Left colon (tissue), 2 donors: ENCODE measurements at regions not wholly inside any gene's neighbourhood (a gene's known extent, or its start where the extent isn't known, plus 50 kb on each side); places are given as distances from the start of the nearest gene placed in this dataset.
A peak's percentile ranks its signal among the peaks of the same experiment; 100 is the strongest.
"Not testable (repeated sequence)": the region's sequence is repeated elsewhere in the genome, so short reads cannot be mapped to it uniquely, and the experiment has no call there.

ENCODE experiments used
- ATAC-seq: fragments of 200-7000 bp; cut with Tn5 transposase; one replicate; pipeline ENCODE4 v1.9.1; 2020; ENCODE audit warnings: mild to moderate bottlenecking, moderate library complexity
- DNase-seq, 2 donors: peaks; one replicate each; pipeline ENCODE4 v3.0.0-alpha.2; 2020
- intact Hi-C, 2 donors: fragments of 100-400 bp; cut with DNase I in 1 of 2; cut with micrococcal nuclease in 1 of 2; formaldehyde crosslinking; loops; one replicate each; pipeline versions ENCODE4 v1.11.2 to v1.14.0; 2022; cut with DNase I, micrococcal nuclease
- donor health status: DM: no; HTN: no; CAD: no.
- donor health status: DM: yes; HTN: yes; CAD: no.

DNA sequence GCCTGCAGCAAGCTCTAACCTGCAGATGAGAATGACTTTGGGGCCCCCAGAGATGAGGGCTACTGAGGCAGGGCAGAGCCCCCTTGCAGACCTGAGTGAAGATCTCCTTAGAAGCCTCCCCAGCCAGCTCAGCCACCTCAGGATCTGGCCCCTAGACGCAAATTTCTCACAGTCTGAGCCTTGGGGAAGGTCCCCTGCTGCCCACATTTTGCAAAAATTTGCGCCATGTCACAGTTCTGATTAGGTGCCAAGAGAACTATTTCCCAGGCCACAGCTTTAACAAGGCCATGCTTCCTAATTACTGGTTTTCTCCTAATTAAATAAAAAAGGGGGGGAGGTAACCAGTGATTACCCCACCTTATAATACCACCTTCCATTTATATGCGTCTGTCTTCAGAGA lies 81.0 kb upstream of the HES1 start:
- no peak for DNase-seq
- intact Hi-C loops, result no loop called here
- ATAC-seq, result no peak

DNA sequence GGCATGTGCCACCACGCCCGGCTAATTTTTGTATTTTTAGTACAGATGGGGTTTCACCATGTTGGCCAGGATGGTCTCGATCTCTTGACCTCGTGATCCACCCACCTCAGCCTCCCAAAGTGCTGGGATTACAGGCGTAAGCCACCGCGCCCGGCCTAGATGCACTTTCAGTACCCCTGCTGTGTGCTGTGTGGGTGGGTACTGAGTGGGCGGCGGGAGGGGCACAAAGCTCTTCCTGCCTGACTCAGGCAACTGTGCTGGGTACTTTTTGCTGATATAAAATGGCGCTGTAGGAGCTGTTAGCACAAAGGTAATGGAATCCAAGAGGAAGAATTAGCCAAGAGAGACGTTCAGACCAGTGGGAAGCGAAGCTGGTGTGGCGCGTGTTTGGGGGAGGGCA lies 79.6 kb upstream of the HES1 start:
- DNase-seq, intact Hi-C loops, ATAC-seq: not testable (repeated sequence)

DNA sequence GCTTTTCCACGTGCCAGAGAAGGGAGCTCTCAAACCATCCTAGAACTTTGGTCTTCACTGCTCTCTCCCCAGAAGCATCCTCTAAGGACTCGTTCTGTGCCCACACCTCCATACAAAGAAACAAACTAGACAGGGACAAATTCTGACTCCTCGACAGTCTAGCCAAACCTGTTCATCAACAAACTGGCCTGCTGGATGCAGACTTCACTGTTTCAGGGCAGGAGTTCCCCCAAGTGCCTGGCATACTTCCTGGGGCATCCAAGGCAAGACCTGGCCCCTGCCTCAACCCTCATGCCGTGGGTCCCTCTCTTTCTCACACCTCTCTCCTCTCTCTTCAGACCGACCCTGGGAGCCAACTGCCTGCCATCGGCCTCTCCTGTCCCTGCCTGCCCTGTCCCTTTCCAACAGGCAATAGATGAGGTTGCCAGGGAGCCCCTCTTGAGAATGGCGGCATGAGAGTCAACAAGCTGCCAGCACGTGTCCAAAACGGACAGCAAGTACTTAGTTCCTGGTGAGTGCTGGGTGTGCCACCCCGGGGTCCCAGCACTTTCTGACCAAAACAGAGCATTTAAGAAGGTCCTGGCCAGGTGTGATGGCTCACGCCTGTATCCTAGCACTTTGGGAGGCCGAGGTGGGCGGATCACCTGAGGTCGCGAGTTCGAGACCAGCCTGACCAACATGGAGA lies 79.1 kb upstream of the HES1 start:
- DNase-seq (no peak), ATAC-seq (peak; percentile 6)
- intact Hi-C loops, result no loop called here

DNA sequence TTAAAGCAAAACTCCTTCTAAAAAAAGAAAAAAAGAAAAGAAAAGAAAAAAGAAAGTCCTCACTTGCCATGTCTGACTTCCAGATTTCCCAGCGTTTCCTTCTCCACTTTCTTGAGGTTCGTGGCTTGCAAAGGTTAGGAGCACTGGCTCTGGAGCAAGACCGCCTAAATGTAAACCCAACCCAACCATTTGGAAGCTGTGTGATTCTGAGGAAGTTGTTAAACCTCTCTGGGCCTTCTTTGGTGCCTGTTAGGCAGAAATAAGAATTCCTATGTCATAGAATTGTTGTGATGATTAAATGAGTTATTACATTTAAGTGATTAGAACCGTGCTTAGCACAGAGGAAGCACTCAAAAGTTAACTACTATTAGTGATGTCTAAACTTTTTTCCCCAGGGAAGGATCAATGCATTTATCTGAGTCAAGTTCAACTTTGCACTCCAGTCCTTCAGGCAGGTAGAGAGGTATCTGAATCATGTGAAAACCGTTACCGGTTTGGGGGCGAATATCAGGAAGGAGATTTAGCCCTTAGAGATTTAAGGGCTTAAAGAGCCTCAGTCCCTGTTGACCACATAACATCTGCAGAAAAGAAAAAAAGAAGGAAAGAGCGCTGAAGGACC lies 78.3 kb upstream of the HES1 start:
- intact Hi-C loops, result no loop called here
- DNase-seq (no peak), ATAC-seq (no peak)

DNA sequence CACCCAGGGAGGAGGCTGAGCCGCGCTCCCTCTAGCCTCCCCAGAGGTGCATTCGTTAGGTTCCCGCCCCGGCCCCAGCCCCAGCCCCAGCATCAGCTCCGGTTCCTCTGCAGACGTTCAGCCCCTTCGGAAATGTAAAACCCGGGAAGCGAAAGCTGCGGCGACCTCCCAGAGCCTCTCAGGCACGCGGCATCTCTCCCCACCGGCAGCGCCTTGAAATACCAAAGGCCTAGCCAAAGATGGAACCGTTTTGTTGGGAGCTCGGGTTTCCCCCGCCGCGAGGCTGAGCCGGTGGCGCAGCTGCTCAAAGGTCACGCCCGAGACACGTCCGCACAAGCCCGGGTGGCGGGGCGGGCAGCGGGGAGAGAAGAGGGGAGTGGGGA lies 77.8 kb upstream of the HES1 start:
- intact Hi-C loops, result no loop called here
- peak; percentile 81 for ATAC-seq

DNA sequence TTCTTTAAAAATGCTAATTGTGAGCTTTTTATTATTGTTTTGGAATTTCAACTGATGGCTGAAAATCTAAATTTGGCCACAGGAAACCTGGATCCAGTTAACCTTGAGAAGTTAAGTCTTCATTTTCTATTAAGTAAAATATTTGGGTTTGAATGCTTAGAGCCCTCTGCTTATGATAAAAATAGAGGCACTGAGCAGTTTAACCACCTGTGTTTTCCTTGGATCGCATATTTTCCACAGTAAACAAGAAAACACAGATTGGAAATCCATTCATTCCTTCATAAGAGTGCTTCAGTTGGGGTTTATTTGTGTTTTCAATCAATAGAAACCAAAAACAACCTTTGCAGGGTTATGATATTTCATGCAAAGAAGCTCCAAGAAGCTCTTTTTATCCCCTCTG lies 77.2 kb upstream of the HES1 start:
- intact Hi-C loops, result no loop called here
- no peak for DNase-seq
- no peak for ATAC-seq

More for the DNA sequence above, 77.8 kb upstream of the HES1 start:
- peak; percentile 67 to 68 for DNase-seq

DNA sequence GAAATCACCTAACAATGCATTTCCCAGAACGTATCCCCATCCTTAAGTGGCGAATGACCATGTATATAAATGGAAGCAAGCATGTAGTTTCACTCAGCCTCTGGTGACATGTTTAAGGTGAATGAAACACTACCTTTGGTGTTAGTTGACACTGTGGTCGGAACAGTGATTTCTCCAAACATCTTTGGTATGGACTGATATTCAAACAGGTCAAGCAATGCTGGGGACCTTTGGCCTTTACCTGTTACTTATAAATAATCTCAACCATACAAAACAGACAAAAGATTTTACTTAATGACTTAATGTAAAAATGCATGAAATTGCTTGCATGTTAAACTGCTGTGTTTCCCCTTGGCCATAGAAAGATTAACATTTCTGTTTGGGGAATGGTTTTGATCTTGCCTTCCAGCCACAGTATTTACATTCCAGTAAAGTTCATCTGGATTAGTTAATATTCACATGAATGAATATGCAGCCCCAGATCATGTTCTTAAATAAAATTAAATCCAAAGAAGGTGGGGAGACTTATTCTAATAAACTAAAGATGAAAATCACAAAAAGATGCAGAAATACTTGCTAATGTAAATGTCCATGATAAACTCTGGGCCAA lies 74.4 kb upstream of the HES1 start:
- DNase-seq (no peak), ATAC-seq (no peak)
- intact Hi-C loops, result no loop called here

DNA sequence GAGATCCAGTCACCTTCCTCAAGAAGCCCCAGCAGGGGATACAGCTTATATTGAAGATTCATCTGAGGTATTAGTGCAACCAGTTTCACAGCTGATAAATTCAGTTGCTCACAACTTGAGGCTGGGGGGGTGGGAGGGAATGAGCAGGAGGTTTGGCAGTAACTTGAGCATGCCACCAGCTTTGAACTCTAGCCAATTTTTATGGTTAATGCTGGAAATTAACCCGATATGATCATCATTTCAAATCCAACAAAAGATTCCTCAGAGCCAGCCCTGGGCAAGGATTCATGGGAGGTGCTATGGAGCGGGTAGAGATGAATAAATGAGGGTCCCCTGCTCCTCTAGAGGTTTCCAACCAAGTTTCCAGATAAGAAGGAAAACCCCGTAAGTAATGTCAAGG lies 73.1 kb upstream of the HES1 start:
- DNase-seq (no peak), ATAC-seq (no peak)
- intact Hi-C loops, result no loop called here

DNA sequence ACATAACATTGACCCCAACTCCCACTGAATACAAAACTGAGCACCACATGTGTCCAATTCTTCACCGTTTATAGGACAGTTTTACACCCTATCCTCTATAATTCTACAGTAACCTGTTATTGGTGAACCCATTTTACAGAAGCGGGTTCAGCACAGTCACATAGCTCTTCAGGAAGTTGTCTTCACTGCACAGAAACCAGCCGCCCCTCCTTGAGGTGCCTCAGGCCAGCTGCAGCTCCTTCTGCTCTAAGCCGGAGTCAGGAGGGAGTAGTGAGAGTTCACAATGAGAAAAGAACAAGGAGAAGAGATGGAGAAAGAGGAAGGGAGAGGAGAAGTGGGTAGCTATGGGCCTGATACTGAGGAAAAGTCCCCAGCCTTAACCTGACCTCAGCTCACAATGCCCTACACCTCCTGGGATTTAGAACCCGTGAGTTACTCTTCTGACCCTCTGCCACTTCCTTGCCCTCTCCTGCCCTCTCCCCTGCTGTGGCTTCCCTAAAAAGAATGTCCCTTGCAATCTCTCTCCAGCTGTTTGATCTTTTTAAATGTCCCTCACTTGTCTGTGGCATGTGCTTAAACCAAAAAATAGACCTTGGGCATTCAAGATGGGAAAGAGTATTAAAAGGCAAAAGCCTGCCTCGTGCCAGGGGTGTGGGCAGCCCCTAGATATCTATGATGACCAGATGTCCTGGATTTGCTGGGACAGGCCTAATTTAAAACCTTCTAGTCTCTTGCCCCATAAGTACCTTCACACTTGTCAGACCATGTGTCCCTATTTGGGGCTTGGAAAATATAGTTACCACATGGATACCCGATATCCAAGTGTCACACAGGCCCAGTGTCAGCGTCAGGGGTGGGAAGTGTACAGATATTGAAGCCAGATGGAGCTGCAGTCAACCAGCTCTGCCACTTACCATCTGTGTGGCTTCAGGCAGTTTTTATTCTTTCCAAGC lies 71.3 kb upstream of the HES1 start:
- intact Hi-C loops, result no loop called here
- ATAC-seq, result no peak
- no peak for DNase-seq

DNA sequence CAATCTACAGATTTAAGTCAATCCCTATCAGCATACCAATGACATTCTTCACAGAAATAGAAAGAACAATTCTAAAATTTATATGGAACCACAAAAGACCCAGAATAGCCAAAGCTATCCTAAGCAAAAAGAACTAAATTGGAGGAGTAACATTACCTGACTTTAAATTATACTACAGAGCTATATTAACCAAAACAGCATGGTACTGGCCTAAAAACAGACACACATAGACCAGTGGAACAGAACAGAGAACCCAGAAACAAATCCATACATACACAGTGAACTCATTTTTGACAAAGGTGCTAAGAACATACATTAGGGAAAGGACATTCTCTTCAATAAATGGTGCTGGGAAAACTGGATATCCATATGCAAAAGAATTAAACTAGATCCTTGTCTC lies 68.6 kb upstream of the HES1 start:
- DNase-seq, ATAC-seq: not testable (repeated sequence)

DNA sequence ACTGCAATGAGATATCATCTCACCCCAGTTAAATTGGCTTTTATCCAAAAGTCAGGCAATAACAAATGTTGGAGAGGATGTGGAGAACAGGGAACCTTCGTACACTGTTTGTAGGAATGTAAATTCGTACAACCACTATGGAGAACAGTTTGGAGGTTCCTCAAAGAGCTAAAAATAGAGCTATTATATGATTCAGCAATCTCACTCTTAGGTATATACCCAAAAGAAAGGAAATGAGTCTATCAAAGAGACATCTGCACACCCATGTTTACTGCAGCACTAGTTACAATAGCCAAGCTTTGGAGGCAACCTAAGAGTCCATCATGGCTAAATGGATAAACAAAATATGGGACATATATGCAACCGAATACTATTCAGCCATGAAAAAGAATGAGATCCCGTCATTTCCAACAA lies 68.0 kb upstream of the HES1 start:
- ATAC-seq (no peak), DNase-seq (no peak)
- intact Hi-C loops, result no loop called here

More for the DNA sequence above, 68.6 kb upstream of the HES1 start:
- intact Hi-C loops, result not testable (repeated sequence)

DNA sequence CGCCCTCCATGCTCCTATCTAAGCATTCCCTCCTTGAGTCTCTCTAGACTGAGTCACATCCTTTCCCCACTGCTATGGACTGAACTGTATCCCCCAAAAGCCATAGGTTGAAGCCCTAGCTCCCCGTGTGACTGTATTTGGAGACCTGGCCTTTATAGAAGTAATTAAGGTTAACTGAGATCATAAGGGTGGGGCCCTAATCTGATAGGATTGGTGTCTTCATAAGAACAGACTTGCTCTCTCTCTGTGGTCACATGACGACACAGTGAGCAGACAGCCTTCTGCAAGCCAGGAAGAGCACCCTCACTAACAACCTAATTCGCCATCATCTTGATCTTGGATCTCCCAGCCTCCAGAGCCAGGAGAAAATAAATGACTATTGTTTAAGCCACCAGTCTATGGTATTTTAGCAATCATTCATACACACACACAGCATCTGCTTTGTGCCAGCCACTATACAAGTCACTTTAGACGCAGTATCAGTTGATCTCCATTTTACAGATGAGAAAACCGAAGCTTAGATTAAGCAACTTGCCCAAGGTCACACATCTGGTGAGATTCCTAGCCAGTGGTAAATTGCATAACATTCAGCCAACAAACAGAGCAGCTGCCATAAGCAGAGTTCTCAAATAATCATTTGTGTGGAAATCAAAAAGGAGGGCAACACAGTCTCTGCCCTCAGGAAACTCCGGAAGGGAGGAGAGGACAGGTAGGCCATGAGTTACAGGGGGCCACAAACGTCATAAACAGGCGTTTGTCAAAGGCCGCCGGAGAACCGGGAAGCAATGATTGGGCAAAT lies 66.3 kb upstream of the HES1 start:
- ATAC-seq, result peak; percentile 23
- no peak for DNase-seq
- intact Hi-C loops, result no loop called here

DNA sequence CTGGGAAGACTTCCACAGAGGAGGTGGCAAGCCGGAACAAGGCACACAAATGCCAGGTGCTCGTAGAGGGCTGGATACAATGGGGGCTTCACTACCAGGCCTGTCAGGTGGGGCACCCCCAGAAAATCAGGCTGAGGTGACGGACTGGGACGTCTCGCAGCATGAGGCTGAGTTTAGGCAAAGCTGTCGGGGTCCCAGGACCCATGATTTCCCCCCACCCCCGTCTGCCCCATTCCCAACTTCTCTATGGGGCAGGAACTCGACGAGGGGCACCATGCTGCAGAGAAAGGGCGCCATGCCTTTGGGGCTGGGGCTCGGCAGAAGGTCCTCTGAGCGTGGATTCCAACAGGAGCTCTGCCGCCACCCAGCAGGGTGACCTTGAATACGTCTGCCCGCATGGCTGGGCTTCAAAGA lies 65.7 kb upstream of the HES1 start:
- intact Hi-C loops, result no loop called here
- DNase-seq (no peak), ATAC-seq (no peak)

DNA sequence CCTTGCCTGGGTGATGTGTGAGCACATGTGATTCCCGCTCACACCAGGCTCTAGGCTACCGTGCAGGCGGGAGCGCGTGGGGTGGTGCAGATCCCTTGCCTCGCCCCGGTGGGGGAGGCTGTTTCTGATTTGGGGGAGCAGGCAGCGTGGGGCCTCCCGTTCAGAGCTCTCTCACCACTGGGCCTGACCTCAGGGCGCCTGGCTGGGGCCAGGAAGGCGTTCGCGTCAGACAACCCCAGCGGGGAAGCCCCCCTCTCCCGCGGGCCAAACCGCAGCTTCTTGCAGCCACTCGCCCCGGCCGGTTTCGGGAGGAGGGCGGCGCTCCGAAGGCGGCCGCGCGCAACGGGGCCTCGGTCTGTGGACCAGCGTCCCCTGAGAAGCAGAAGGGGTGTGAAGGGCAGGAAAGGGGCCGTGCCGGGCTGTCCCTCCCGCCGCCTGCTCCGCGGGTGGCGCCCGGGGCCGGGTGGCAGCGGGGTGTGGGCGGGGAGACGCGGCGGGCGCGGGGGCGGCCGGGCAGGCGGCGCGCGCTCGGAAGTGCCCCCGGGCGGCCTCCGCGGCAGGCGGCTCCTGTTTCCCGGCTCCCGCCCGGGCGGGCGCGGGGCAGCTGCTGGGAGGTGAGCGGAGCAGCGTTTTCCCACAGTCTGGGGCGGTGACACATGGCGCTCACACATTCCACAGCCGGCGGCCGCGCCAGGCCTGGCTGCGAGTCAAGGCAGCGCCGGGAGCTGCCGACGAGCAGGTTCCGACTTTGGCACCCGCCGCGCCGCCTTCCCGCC lies 65.1 kb upstream of the HES1 start:
- DNase-seq, result peak; percentile 79 to 80
- intact Hi-C loops, result no loop called here
- peak; percentile 75 for ATAC-seq

DNA sequence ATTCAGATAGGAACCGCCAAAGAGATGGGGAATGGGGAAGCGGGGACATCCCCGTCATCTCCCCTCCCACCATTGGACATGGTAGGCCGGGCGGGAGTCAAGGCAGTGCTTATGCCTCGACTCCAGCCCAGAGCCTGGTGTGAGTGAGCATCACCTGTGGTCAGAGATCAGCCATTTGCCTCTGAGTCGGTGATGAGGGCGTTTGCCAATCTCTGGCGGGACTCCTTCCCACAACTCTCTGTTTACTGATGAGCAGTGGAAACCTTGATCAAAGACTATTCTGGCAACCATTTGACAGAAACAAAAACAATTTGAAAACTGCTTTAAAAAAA lies 63.9 kb upstream of the HES1 start:
- no peak for DNase-seq
- intact Hi-C loops, result no loop called here
- no peak for ATAC-seq

DNA sequence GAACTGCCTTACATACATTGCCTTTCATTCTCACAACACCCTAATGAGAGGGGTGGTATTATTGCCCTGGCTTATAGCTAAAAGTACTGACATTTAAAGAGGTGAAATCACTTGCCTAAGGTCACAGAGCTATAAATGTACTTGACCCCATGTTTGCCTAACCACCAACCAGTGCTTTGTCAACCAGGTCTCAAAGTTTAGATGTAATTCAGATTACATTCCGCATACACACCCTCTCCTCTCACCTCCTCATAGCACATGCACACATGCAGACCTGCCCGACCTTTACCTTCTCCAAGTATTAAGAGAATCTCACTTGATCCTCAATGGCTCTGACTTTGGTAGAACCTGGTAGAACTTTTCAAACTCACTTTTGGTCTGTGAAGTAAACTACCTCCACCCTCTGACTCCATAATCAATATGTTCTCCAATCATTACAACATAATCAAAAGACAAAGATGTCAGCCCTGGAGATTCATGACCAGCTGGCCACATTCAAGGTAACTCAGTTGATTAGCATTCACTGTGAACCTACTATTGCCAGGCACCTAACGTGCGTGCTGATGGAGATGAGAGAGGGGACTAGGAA lies 63.2 kb upstream of the HES1 start:
- intact Hi-C loops, result no loop called here
- ATAC-seq, result peak; percentile 69
- no peak for DNase-seq

DNA sequence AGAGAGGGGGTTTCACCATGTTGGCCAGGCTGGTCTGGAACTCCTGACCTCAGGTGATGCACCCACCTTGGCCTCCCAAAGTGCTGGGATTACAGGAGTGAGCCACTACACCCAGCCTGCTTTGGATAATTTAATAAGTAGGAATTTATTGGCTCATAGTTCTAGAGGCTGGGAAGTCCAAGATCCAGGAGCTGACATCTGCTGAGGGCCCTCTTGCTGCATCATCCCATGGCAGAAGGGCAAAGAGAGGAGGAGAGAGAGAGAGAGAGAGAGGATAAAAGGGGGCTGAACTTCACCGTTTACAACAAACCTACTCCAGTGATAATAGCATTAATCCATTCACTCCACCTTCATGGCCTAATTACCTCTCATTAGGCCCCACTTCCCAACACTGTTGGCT lies 62.0 kb upstream of the HES1 start:
- intact Hi-C loops, result no loop called here
- DNase-seq (no peak), ATAC-seq (no peak)
